Chondrocyte (in vitro differentiated cells): ENCODE measurements at regions not wholly inside any gene's neighbourhood (a gene's known extent, or its start where the extent isn't known, plus 50 kb on each side); places are given as distances from the start of the nearest gene placed in this dataset.

ENCODE experiments used
- DNase-seq: peaks from one replicate; pipeline ENCODE4 v3.0.0; 2021; ENCODE audit warnings: mixed read lengths, low spot score
- H3K27ac Mint-ChIP-seq: one replicate; pipeline ENCODE4 v1.8.0; 2021; ENCODE audit warnings: mild to moderate bottlenecking, moderate library complexity, mixed read lengths; ENCODE audit not compliant: unreplicated experiment
- H3K27me3 Mint-ChIP-seq: 2 replicates; pipeline ENCODE4 v1.8.0; 2021; ENCODE audit warnings: low read depth, mixed read lengths
- H3K36me3 Mint-ChIP-seq: 2 replicates; pipeline ENCODE4 v1.8.0; 2021; ENCODE audit warnings: low read depth, mixed read lengths
- H3K4me1 Mint-ChIP-seq: 2 replicates; pipeline ENCODE4 v1.8.0; 2021; ENCODE audit warnings: low read depth, mild to moderate bottlenecking, mixed read lengths
- H3K4me3 Mint-ChIP-seq: one replicate; pipeline ENCODE4 v1.8.0; 2021; ENCODE audit warnings: mild to moderate bottlenecking, moderate library complexity, mixed read lengths; ENCODE audit not compliant: unreplicated experiment
- H3K9me3 Mint-ChIP-seq: 2 replicates; pipeline ENCODE4 v1.8.0; 2021; ENCODE audit warnings: low read depth, mixed read lengths
- CTCF ChIP-seq: fragments of 200-600 bp; sonication (generic); IDR thresholded peaks from 2 replicates; pipeline ENCODE4 v1.5.0; 2021; ENCODE audit warnings: antibody characterized with exemption, mild to moderate bottlenecking, moderate library complexity

- H3K27me3 Mint-ChIP-seq, result no peaks in the 10 kb centered on the region
- H3K36me3 Mint-ChIP-seq, result peaks cover 1% of the 10 kb centered on the region
- DNase-seq, result no peak
- H3K9me3 Mint-ChIP-seq, result peaks cover 34% of the 10 kb centered on the region
- H3K4me1 Mint-ChIP-seq, result no peaks in the 10 kb centered on the region
- no peak overlapping the region for H3K4me3 Mint-ChIP-seq
- TF ChIP-seq CTCF, result no peak
- no peak overlapping the region for H3K27ac Mint-ChIP-seq
Observed at GRCh38 chr21:40997831-40998230, 150.9 kb upstream of the DSCAM start.

- Mint-ChIP-seq H3K27ac (no peak overlapping the region), H3K27me3 (no peaks in the 10 kb centered on the region), H3K9me3 (peaks cover 45% of the 10 kb centered on the region), H3K4me3 (no peak overlapping the region), H3K4me1 (no peaks in the 10 kb centered on the region), H3K36me3 (peaks cover 1% of the 10 kb centered on the region)
- DNase-seq, result no peak
- no peak for TF ChIP-seq CTCF
Observed at GRCh38 chr21:41000838-41001237, 153.9 kb upstream of the DSCAM start.

- Mint-ChIP-seq H3K36me3 (no peaks in the 10 kb centered on the region), H3K27ac (no peak overlapping the region), H3K4me3 (no peak overlapping the region), H3K9me3 (peaks cover 25% of the 10 kb centered on the region), H3K4me1 (no peaks in the 10 kb centered on the region), H3K27me3 (no peaks in the 10 kb centered on the region)
- DNase-seq, result no peak
- TF ChIP-seq CTCF, result no peak
Observed at GRCh38 chr21:41006636-41007035, 159.7 kb upstream of the DSCAM start.

- Mint-ChIP-seq H3K27me3 (no peaks in the 10 kb centered on the region), H3K4me1 (no peaks in the 10 kb centered on the region), H3K27ac (no peak overlapping the region), H3K9me3 (peaks cover 25% of the 10 kb centered on the region), H3K36me3 (no peaks in the 10 kb centered on the region), H3K4me3 (no peak overlapping the region)
- TF ChIP-seq CTCF, result no peak
- DNase-seq, result no peak
Observed at GRCh38 chr21:41008351-41008750, 159.6 kb upstream of the BACE2 start.

- Mint-ChIP-seq H3K36me3 (no peaks in the 10 kb centered on the region), H3K4me3 (no peak overlapping the region), H3K9me3 (peaks cover 23% of the 10 kb centered on the region), H3K4me1 (no peaks in the 10 kb centered on the region), H3K27ac (no peak overlapping the region), H3K27me3 (no peaks in the 10 kb centered on the region)
- no peak for DNase-seq
- TF ChIP-seq CTCF, result no peak
Observed at GRCh38 chr21:41008974-41009373, 159.0 kb upstream of the BACE2 start.
